HepG2 (cell line): ENCODE measurements at regions not wholly inside any gene's neighbourhood (a gene's known extent, or its start where the extent isn't known, plus 50 kb on each side); places are given as distances from the start of the nearest gene placed in this dataset.

Source experiments
- ATAC-seq: fragments of 200-7000 bp; cut with Tn5 transposase; 3 replicates; pipeline ENCODE4 v1.9.1; 2020; ENCODE audit warnings: mild to moderate bottlenecking, moderate library complexity
- BruUV-seq: library from RNA; stranded (reverse); fragments of 400-500 nt; replicated peaks from 2 replicates; lab custom pipeline; 2021; lab: Mats Ljungman, UMichigan
- CTCF ChIA-PET: fragments of 300-600 bp; formaldehyde crosslinking; extraction: SDS; loops from one replicate; lab custom pipeline; 2021; ENCODE audit warnings: low total read pairs, inconsistent platforms, low intra/inter-chr PET ratio; lab: Yijun Ruan, JAX
- POLR2A ChIA-PET: fragments of 350-600 bp; sonication (Branson Sonifier 250); formaldehyde crosslinking; loops from one replicate; lab custom pipeline; 2020; ENCODE audit warnings: antibody characterized with exemption, inconsistent platforms; lab: Yijun Ruan, JAX
- DNase-seq: peaks from one replicate; pipeline ENCODE4 v3.0.0-alpha.2; 2015; ENCODE audit warnings: low spot score
- FAIRE-seq: peaks from 3 replicates; lab custom pipeline; 2011; peaks lifted over from hg19 to GRCh38; lab: Jason Lieb, UNC
- H2AFZ ChIP-seq: one replicate; pipeline ENCODE4 v1.6.1; 2011; ENCODE audit warnings: low read length, inconsistent platforms
- H3K27ac ChIP-seq: fragments of 300-600 bp; 3 replicates; pipeline ENCODE4 v1.8.0; 2011; ENCODE audit warnings: mixed run types, mild to moderate bottlenecking, mixed read lengths, low read length, inconsistent platforms; ENCODE audit not compliant: insufficient read depth; ENCODE audit errors: extremely low read length
- H3K27me3 ChIP-seq, 2 experiments: fragments of 200-600 bp in 1 of 2; 2 replicates in 1 of 2; 3 replicates in 1 of 2; pipeline versions ENCODE4 v1.6.0 to v1.8.0; 2011; ENCODE audit warnings: low read length in 2 of 2, mild to moderate bottlenecking in 2 of 2, moderate library complexity in 2 of 2, inconsistent platforms in 1 of 2; ENCODE audit not compliant: insufficient read depth in 2 of 2, control insufficient read depth in 1 of 2
- H3K36me3 ChIP-seq, 2 experiments: fragments of 200-600 bp in 1 of 2; replicated peaks in 1 of 2; 2 replicates in 1 of 2; 3 replicates in 1 of 2; pipeline versions ENCODE4 v1.5.1 to v1.8.0; 2011; ENCODE audit warnings: low read length in 2 of 2, inconsistent platforms in 1 of 2; ENCODE audit not compliant: insufficient read depth in 2 of 2, control insufficient read depth in 1 of 2
- H3K4me1 ChIP-seq: 2 replicates; pipeline ENCODE4 v1.5.1; 2012; ENCODE audit warnings: low read length, inconsistent platforms; ENCODE audit not compliant: insufficient read depth
- H3K4me2 ChIP-seq: 2 replicates; pipeline ENCODE4 v1.6.0; 2011; ENCODE audit warnings: low read depth, low read length, inconsistent platforms
- H3K4me3 ChIP-seq, 3 experiments: fragments of 200-600 bp in 1 of 3; sonication (generic), shearing (Covaris generic) in 1 of 3; replicated peaks in 1 of 3; 2 replicates each; pipeline ENCODE4 v1.5.1; 2011 to 2016; ENCODE audit warnings: low read length in 3 of 3, inconsistent platforms in 2 of 3, low read depth in 2 of 3, mild to moderate bottlenecking in 2 of 3, control low read depth in 1 of 3, mixed read lengths in 1 of 3; ENCODE audit not compliant: insufficient read depth in 1 of 3
- H3K79me2 ChIP-seq: one replicate; pipeline ENCODE4 v1.6.1; 2011; ENCODE audit warnings: low read length, inconsistent platforms; ENCODE audit not compliant: insufficient read depth
- H3K9ac ChIP-seq: 2 replicates; pipeline ENCODE4 v1.6.0; 2011; ENCODE audit warnings: mild to moderate bottlenecking, low read depth, low read length, inconsistent platforms; ENCODE audit not compliant: insufficient read depth
- H3K9me3 ChIP-seq: 2 replicates; pipeline ENCODE4 v1.5.1; 2012; ENCODE audit warnings: mild to moderate bottlenecking, low read length
- H4K20me1 ChIP-seq: 2 replicates; pipeline ENCODE4 v1.6.0; 2011; ENCODE audit warnings: inconsistent platforms, mild to moderate bottlenecking, low read length, moderate library complexity; ENCODE audit not compliant: insufficient read depth
- IRF9 ChIP-seq: sonication (generic); formaldehyde crosslinking; IDR thresholded peaks from 2 replicates; pipeline ENCODE4 v1.8.0; 2022; ENCODE audit warnings: missing genetic modification reagents, mild to moderate bottlenecking, borderline replicate concordance
- TSC22D2 ChIP-seq: sonication (generic); formaldehyde crosslinking; IDR thresholded peaks from 2 replicates; pipeline ENCODE4 v1.5.1; 2020; ENCODE audit warnings: missing genetic modification reagents, mild to moderate bottlenecking, borderline replicate concordance
- ZHX1 ChIP-seq: sonication (generic); formaldehyde crosslinking; IDR thresholded peaks from 2 replicates; pipeline ENCODE4 v1.8.1; 2022; ENCODE audit warnings: low read depth, mild to moderate bottlenecking, missing genetic modification reagents
- whole genome bisulfite sequencing: methylation state at CpG from one replicate; pipeline ENCODE4 v1.1.6; 2017; ENCODE audit warnings: low lambda C conversion rate; 5-methylcytosine and 5-hydroxymethylcytosine counted together
- in situ Hi-C: cut with HindIII; loops from 2 replicates; pipeline ENCODE4 v1.10.0; 2017; ENCODE audit warnings: low pct_unique_long_range_greater_than_20kb; ENCODE audit not compliant: extremely low pct_ligation_motif_present
- intact Hi-C: fragments of 100-400 bp; cut with micrococcal nuclease; formaldehyde crosslinking; loops from one replicate; pipeline ENCODE4 v1.10.0; 2022; ENCODE audit not compliant: unreplicated experiment

- Histone ChIP-seq H3K4me1 (no peaks in the 10 kb centered on the region), H3K27ac (no peak overlapping the region), H3K27me3 (no peaks in the 10 kb centered on the region), H3K36me3 (no peaks in the 10 kb centered on the region), H3K79me2 (no peaks in the 10 kb centered on the region), H3K9ac (no peak overlapping the region), H3K9me3 (no peaks in the 10 kb centered on the region), H4K20me1 (0 out of 2 replicates have a peak, but pooled peaks cover 2% of the 10 kb centered on the region), H2AFZ (no peak overlapping the region), H3K4me3 (no peak overlapping the region), H3K4me2 (no peak overlapping the region)
- ChIA-PET CTCF (no interaction called here), POLR2A (no interaction called here)
- TF ChIP-seq TSC22D2 (CRISPR knock-in tag) (no peak), ZHX1 (CRISPR knock-in tag) (no peak), IRF9 (CRISPR knock-in tag) (no peak)
- in situ Hi-C loops (no loop called here), intact Hi-C loops (no loop called here)
- WGBS, result 43% methylated on average over 2 of the region's 2 CpGs
- FAIRE-seq (no peak), DNase-seq (no peak), ATAC-seq (no peak)
- no TSS peak for BruUV-seq
Measured at GRCh38 chr5:99948850-99949249, 586.3 kb upstream of the FAM174A start.
